SK-N-MC (cell line): ENCODE measurements at regions not wholly inside any gene's neighbourhood (a gene's known extent, or its start where the extent isn't known, plus 50 kb on each side); places are given as distances from the start of the nearest gene placed in this dataset.

ENCODE experiments used
- EZH2 ChIP-seq: fragments of 200-600 bp; sonication (generic); IDR thresholded peaks from one replicate; pipeline ENCODE4 v1.6.1; 2017; ENCODE audit warnings: antibody characterized with exemption
- FOXP2 ChIP-seq: optimal IDR thresholded peaks from 2 replicates; pipeline ENCODE3; 2011; ENCODE audit warnings: mild to moderate bottlenecking, moderate library complexity; ENCODE audit not compliant: insufficient read depth; ENCODE audit errors: extremely low read length, control extremely low read depth
- POLR2AphosphoS5 ChIP-seq: IDR thresholded peaks from 2 replicates; pipeline ENCODE4 v1.6.1; 2012; ENCODE audit warnings: mild to moderate bottlenecking, low read depth, low read length, borderline replicate concordance

DNA sequence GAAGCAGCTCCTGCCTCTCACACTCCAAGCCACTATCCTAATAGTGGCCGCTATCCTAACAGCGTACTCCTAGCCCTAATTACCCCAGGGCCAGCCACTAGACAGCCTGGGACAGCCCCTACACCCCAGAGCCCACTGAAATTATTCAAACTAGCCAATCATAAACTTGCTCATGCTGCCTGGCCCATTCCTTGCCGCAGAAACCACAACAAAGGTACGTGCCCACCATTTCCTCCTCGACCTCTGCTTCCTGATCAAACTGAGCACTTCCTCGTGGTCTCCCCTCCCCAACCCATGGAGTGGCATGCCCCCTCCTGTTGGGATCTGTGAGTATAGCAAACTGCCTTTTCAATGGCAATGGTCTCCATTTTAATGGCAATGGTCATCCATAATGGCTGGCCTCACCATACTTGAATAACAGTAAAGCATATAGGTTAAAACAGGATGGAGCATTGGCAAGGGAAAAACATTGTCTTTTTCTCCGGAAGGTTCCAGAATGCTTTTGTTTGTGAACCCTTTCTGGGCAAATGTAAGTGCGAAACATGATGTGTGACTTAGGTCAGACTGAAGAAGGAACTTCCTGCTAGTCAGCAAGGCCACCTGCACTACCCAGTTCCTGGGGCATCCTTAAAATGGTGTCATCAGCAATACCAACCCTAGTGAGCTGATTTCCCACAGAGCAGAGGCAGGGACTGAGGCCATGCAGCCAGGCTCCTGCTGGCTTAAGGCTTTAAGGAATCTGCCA, 107.1 kb upstream of the ATP6AP2 start:
- TF ChIP-seq EZH2 (no peak), POLR2AphosphoS5 (no peak), FOXP2 (no peak)
